HepG2 (cell line): ENCODE measurements at regions not wholly inside any gene's neighbourhood (a gene's known extent, or its start where the extent isn't known, plus 50 kb on each side); places are given as distances from the start of the nearest gene placed in this dataset.
"Not testable (repeated sequence)": the region's sequence is repeated elsewhere in the genome, so short reads cannot be mapped to it uniquely, and the experiment has no call there.

Source experiments
- ATAC-seq: fragments of 200-7000 bp; cut with Tn5 transposase; 3 replicates; pipeline ENCODE4 v1.9.1; 2020; ENCODE audit warnings: mild to moderate bottlenecking, moderate library complexity
- BruUV-seq: library from RNA; stranded (reverse); fragments of 400-500 nt; replicated peaks from 2 replicates; lab custom pipeline; 2021; lab: Mats Ljungman, UMichigan
- CTCF ChIA-PET: fragments of 300-600 bp; formaldehyde crosslinking; extraction: SDS; loops from one replicate; lab custom pipeline; 2021; ENCODE audit warnings: low total read pairs, inconsistent platforms, low intra/inter-chr PET ratio; lab: Yijun Ruan, JAX
- POLR2A ChIA-PET: fragments of 350-600 bp; sonication (Branson Sonifier 250); formaldehyde crosslinking; loops from one replicate; lab custom pipeline; 2020; ENCODE audit warnings: antibody characterized with exemption, inconsistent platforms; lab: Yijun Ruan, JAX
- DNase-seq: peaks from one replicate; pipeline ENCODE4 v3.0.0-alpha.2; 2015; ENCODE audit warnings: low spot score
- FAIRE-seq: peaks from 3 replicates; lab custom pipeline; 2011; peaks lifted over from hg19 to GRCh38; lab: Jason Lieb, UNC
- H2AFZ ChIP-seq: one replicate; pipeline ENCODE4 v1.6.1; 2011; ENCODE audit warnings: low read length, inconsistent platforms
- H3K27ac ChIP-seq: fragments of 300-600 bp; 3 replicates; pipeline ENCODE4 v1.8.0; 2011; ENCODE audit warnings: mixed run types, mild to moderate bottlenecking, mixed read lengths, low read length, inconsistent platforms; ENCODE audit not compliant: insufficient read depth; ENCODE audit errors: extremely low read length
- H3K27me3 ChIP-seq, 2 experiments: fragments of 200-600 bp in 1 of 2; 2 replicates in 1 of 2; 3 replicates in 1 of 2; pipeline versions ENCODE4 v1.6.0 to v1.8.0; 2011; ENCODE audit warnings: low read length in 2 of 2, mild to moderate bottlenecking in 2 of 2, moderate library complexity in 2 of 2, inconsistent platforms in 1 of 2; ENCODE audit not compliant: insufficient read depth in 2 of 2, control insufficient read depth in 1 of 2
- H3K36me3 ChIP-seq, 2 experiments: fragments of 200-600 bp in 1 of 2; replicated peaks in 1 of 2; 2 replicates in 1 of 2; 3 replicates in 1 of 2; pipeline versions ENCODE4 v1.5.1 to v1.8.0; 2011; ENCODE audit warnings: low read length in 2 of 2, inconsistent platforms in 1 of 2; ENCODE audit not compliant: insufficient read depth in 2 of 2, control insufficient read depth in 1 of 2
- H3K4me1 ChIP-seq: 2 replicates; pipeline ENCODE4 v1.5.1; 2012; ENCODE audit warnings: low read length, inconsistent platforms; ENCODE audit not compliant: insufficient read depth
- H3K4me2 ChIP-seq: 2 replicates; pipeline ENCODE4 v1.6.0; 2011; ENCODE audit warnings: low read depth, low read length, inconsistent platforms
- H3K4me3 ChIP-seq, 3 experiments: fragments of 200-600 bp in 1 of 3; sonication (generic), shearing (Covaris generic) in 1 of 3; replicated peaks in 1 of 3; 2 replicates each; pipeline ENCODE4 v1.5.1; 2011 to 2016; ENCODE audit warnings: low read length in 3 of 3, inconsistent platforms in 2 of 3, low read depth in 2 of 3, mild to moderate bottlenecking in 2 of 3, control low read depth in 1 of 3, mixed read lengths in 1 of 3; ENCODE audit not compliant: insufficient read depth in 1 of 3
- H3K79me2 ChIP-seq: one replicate; pipeline ENCODE4 v1.6.1; 2011; ENCODE audit warnings: low read length, inconsistent platforms; ENCODE audit not compliant: insufficient read depth
- H3K9ac ChIP-seq: 2 replicates; pipeline ENCODE4 v1.6.0; 2011; ENCODE audit warnings: mild to moderate bottlenecking, low read depth, low read length, inconsistent platforms; ENCODE audit not compliant: insufficient read depth
- H3K9me3 ChIP-seq: 2 replicates; pipeline ENCODE4 v1.5.1; 2012; ENCODE audit warnings: mild to moderate bottlenecking, low read length
- H4K20me1 ChIP-seq: 2 replicates; pipeline ENCODE4 v1.6.0; 2011; ENCODE audit warnings: inconsistent platforms, mild to moderate bottlenecking, low read length, moderate library complexity; ENCODE audit not compliant: insufficient read depth
- FOXC1 ChIP-seq: sonication (generic); formaldehyde crosslinking; IDR thresholded peaks from 2 replicates; pipeline ENCODE4 v1.8.0; 2022; ENCODE audit warnings: mild to moderate bottlenecking, missing genetic modification reagents, borderline replicate concordance
- HHEX ChIP-seq: IDR thresholded peaks from 2 replicates; pipeline ENCODE4 v1.6.1; 2016; ENCODE audit warnings: control low read depth
- MAFG ChIP-seq: sonication (generic); formaldehyde crosslinking; IDR thresholded peaks from 2 replicates; pipeline ENCODE4 v1.5.1; 2020; ENCODE audit warnings: mild to moderate bottlenecking, missing genetic modification reagents
- MLXIP ChIP-seq: sonication (generic); formaldehyde crosslinking; IDR thresholded peaks from 2 replicates; pipeline ENCODE4 v1.9.0; 2021; ENCODE audit warnings: missing genetic modification reagents, borderline replicate concordance
- RFXAP ChIP-seq: sonication (generic); formaldehyde crosslinking; IDR thresholded peaks from 2 replicates; pipeline ENCODE4 v1.4.0; 2020; ENCODE audit warnings: missing genetic modification reagents, borderline replicate concordance
- RXRA ChIP-seq: sonication (generic); formaldehyde crosslinking; IDR thresholded peaks from 2 replicates; pipeline ENCODE4 v1.5.1; 2020; ENCODE audit warnings: missing genetic modification reagents
- TCF7 ChIP-seq: sonication (generic); IDR thresholded peaks from 2 replicates; pipeline ENCODE4 v1.6.1; 2016; ENCODE audit warnings: antibody characterized with exemption, low read depth
- ZBED4 ChIP-seq: sonication (generic); formaldehyde crosslinking; IDR thresholded peaks from 2 replicates; pipeline ENCODE4 v1.4.0; 2020; ENCODE audit warnings: missing genetic modification reagents, borderline replicate concordance
- ZFP37 ChIP-seq: sonication (generic); formaldehyde crosslinking; IDR thresholded peaks from 2 replicates; pipeline ENCODE4 v1.4.0; 2020; ENCODE audit warnings: missing genetic modification reagents, borderline replicate concordance
- ZNF180 ChIP-seq: sonication (generic); formaldehyde crosslinking; IDR thresholded peaks from 2 replicates; pipeline ENCODE4 v1.4.0; 2020; ENCODE audit warnings: low read depth, missing genetic modification reagents, borderline replicate concordance
- ZNF253 ChIP-seq: sonication (generic); formaldehyde crosslinking; IDR thresholded peaks from 2 replicates; pipeline ENCODE4 v1.8.0; 2022; ENCODE audit warnings: mild to moderate bottlenecking, missing genetic modification reagents, borderline replicate concordance
- ZNF766 ChIP-seq: sonication (generic); formaldehyde crosslinking; IDR thresholded peaks from 2 replicates; pipeline ENCODE4 v1.5.0; 2020; ENCODE audit warnings: missing genetic modification reagents, borderline replicate concordance
- WGBS: methylation state at CpG from one replicate; pipeline ENCODE4 v1.1.6; 2017; ENCODE audit warnings: low lambda C conversion rate; 5-methylcytosine and 5-hydroxymethylcytosine counted together
- in situ Hi-C: cut with HindIII; loops from 2 replicates; pipeline ENCODE4 v1.10.0; 2017; ENCODE audit warnings: low pct_unique_long_range_greater_than_20kb; ENCODE audit not compliant: extremely low pct_ligation_motif_present
- intact Hi-C: fragments of 100-400 bp; cut with micrococcal nuclease; formaldehyde crosslinking; loops from one replicate; pipeline ENCODE4 v1.10.0; 2022; ENCODE audit not compliant: unreplicated experiment

DNA sequence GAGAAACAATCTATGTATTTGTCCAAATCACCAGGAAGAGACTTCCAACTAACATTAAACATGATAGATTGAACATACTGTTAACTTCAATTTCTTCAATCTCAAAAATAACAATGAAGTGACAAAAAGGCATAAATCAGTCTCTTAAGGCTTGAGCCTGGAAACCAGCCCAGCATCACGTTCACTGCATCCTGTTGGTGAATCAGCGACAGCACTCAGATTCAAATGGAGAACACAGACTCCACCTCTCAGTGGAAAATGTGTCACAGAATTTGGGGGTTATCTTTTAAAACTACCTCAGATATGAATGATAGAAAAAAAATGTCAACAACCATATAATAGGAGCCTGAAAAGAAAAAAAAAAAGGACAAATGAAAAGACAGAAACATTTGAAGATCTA is 212.0 kb downstream of the MINAR1 start (continued):
- TF ChIP-seq FOXC1 (CRISPR knock-in tag) (no peak), ZFP37 (CRISPR knock-in tag) (no peak), RXRA (no peak), ZNF180 (CRISPR knock-in tag) (no peak)
- TF ChIP-seq, all 625 proteins: peak for 0

DNA sequence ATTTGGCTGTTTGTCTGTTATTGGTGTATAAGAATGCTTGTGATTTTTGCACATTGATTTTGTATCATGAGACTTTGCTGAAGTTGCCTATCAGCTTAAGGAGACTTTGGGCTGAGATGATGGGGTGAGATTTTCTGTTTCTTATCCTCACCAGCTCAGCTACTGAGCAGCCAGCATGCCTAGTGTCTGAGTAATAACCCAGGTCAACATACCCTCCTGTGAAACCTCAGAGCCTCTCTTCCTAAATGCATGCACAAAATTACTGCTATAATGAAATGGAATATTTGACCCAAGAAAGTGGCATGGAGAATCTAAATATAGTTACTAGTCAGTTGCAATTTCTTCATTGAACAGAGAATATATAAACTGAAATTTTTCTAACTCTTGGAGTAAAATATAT is 220.8 kb downstream of the MINAR1 start:
- H3K27ac ChIP-seq, BruUV-seq, H3K79me2 ChIP-seq, H3K4me1 ChIP-seq, POLR2A ChIA-PET, H3K27me3 ChIP-seq, FAIRE-seq, intact Hi-C loops, H3K4me3 ChIP-seq, H3K36me3 ChIP-seq, H3K9me3 ChIP-seq, H3K4me2 ChIP-seq, H4K20me1 ChIP-seq, H3K9ac ChIP-seq, CTCF ChIA-PET, in situ Hi-C loops, H2AFZ ChIP-seq, DNase-seq, ATAC-seq: not testable (repeated sequence)

DNA sequence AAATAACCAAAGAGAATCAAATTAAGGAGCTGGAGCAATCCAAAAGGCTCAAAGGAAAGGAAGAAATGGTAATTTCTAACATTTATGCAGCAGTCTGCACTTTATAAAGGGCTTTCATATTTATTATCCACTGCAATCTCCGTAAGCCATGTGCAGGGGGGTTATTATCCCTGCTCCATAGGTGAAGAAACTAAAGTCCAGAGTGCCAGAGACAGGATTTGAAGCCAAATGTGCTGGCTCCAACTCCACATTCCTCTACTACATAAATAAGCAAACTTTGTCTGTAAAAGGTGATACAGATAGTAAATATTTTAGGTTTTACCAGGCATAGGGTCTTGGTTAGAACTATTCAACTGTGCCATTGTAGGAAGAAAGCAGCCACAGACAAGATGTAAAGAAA is 221.4 kb downstream of the MINAR1 start:
- H3K4me1 ChIP-seq: no peaks in the 10 kb centered on the region
- H2AFZ ChIP-seq: no peak overlapping the region
- no peak for DNase-seq
- H3K4me3 ChIP-seq: no peak overlapping the region
- no peaks in the 10 kb centered on the region for H3K9me3 ChIP-seq
- CTCF ChIA-PET: no interaction called here
- no peaks in the 10 kb centered on the region for H3K36me3 ChIP-seq
- no peaks in the 10 kb centered on the region for H3K27me3 ChIP-seq
- POLR2A ChIA-PET: no interaction called here
- no peak overlapping the region for H3K4me2 ChIP-seq
- intact Hi-C loops (no loop called here), in situ Hi-C loops (no loop called here)
- H3K79me2 ChIP-seq: no peaks in the 10 kb centered on the region
- no peak for FAIRE-seq
- no peak overlapping the region for H3K27ac ChIP-seq
- WGBS: 0% methylated on average over 1 of the region's 1 CpG
- ATAC-seq: no peak
- no TSS peak for BruUV-seq
- H4K20me1 ChIP-seq: no peaks in the 10 kb centered on the region
- no peak overlapping the region for H3K9ac ChIP-seq
- TF ChIP-seq ZNF253 (CRISPR knock-in tag): no peak
- no peak for TF ChIP-seq MLXIP
- no peak for TF ChIP-seq TCF7
- no peak for TF ChIP-seq MAFG (CRISPR knock-in tag)
- TF ChIP-seq ZBED4 (CRISPR knock-in tag): no peak
- no peak for TF ChIP-seq RFXAP (CRISPR knock-in tag)
- TF ChIP-seq ZNF766 (CRISPR knock-in tag): no peak
- no peak for TF ChIP-seq HHEX (CRISPR knock-in tag)
